Urothelium cell line (cell line): ENCODE measurements at regions not wholly inside any gene's neighbourhood (a gene's known extent, or its start where the extent isn't known, plus 50 kb on each side); places are given as distances from the start of the nearest gene placed in this dataset.
A peak's percentile ranks its signal among the peaks of the same experiment; 100 is the strongest.
"Not testable (repeated sequence)": the region's sequence is repeated elsewhere in the genome, so short reads cannot be mapped to it uniquely, and the experiment has no call there.

ENCODE experiments used
- DNase-seq: peaks from one replicate; pipeline ENCODE4 v3.0.0; 2011; ENCODE audit warnings: low spot score, mixed read lengths
- FAIRE-seq: peaks from 2 replicates; lab custom pipeline; 2011; peaks lifted over from hg19 to GRCh38; lab: Jason Lieb, UNC

- DNase-seq: no peak
- no peak for FAIRE-seq
Measured at GRCh38 chr6:20263059-20263458, 50.8 kb upstream of the MBOAT1 start.

- no peak for FAIRE-seq
Measured at GRCh38 chr6:20265842-20266241, 53.6 kb upstream of the MBOAT1 start.

GRCh38 chr6:20266851-20267608 lies 54.8 kb upstream of the MBOAT1 start:
- DNase-seq (peak; percentile 13), FAIRE-seq (no peak)

More at GRCh38 chr6:20265842-20266241, 53.6 kb upstream of the MBOAT1 start:
- no peak for DNase-seq

- FAIRE-seq (no peak), DNase-seq (no peak)
Measured at GRCh38 chr6:20269181-20269580, 56.9 kb upstream of the MBOAT1 start.

GRCh38 chr6:20271818-20272217 lies 59.5 kb upstream of the MBOAT1 start:
- DNase-seq (no peak), FAIRE-seq (no peak)

GRCh38 chr6:20274137-20274536 lies 61.9 kb upstream of the MBOAT1 start:
- DNase-seq (no peak), FAIRE-seq (no peak)

- FAIRE-seq, DNase-seq: not testable (repeated sequence)
Measured at GRCh38 chr6:20275837-20276236, 63.6 kb upstream of the MBOAT1 start.

- DNase-seq, FAIRE-seq: not testable (repeated sequence)
Measured at GRCh38 chr6:20277724-20278123, 65.5 kb upstream of the MBOAT1 start.

- FAIRE-seq (no peak), DNase-seq (no peak)
Measured at GRCh38 chr6:20279051-20279450, 66.8 kb upstream of the MBOAT1 start.

GRCh38 chr6:20279608-20280287 lies 67.5 kb upstream of the MBOAT1 start:
- DNase-seq: no peak

GRCh38 chr6:20280288-20280621 lies 68.0 kb upstream of the MBOAT1 start:
- DNase-seq (no peak), FAIRE-seq (no peak)

More at GRCh38 chr6:20279608-20280287, 67.5 kb upstream of the MBOAT1 start:
- FAIRE-seq: no peak

- DNase-seq: no peak
- no peak for FAIRE-seq
Measured at GRCh38 chr6:20284672-20285071, 72.4 kb upstream of the MBOAT1 start.

GRCh38 chr6:20286968-20287565 lies 74.8 kb upstream of the MBOAT1 start:
- DNase-seq: no peak
- FAIRE-seq: no peak

GRCh38 chr6:20291764-20292580 lies 79.7 kb upstream of the MBOAT1 start:
- DNase-seq (peak; percentile 60), FAIRE-seq (no peak)

- no peak for FAIRE-seq
Measured at GRCh38 chr6:20292905-20293304, 80.6 kb upstream of the MBOAT1 start.

GRCh38 chr6:20301256-20301655 lies 89.0 kb upstream of the MBOAT1 start:
- DNase-seq: no peak
- no peak for FAIRE-seq

More at GRCh38 chr6:20292905-20293304, 80.6 kb upstream of the MBOAT1 start:
- DNase-seq: no peak

GRCh38 chr6:20302168-20302567 lies 89.9 kb upstream of the MBOAT1 start:
- no peak for FAIRE-seq
- no peak for DNase-seq

- FAIRE-seq (no peak), DNase-seq (no peak)
Measured at GRCh38 chr6:20302702-20303251, 90.5 kb upstream of the MBOAT1 start.

- FAIRE-seq (no peak), DNase-seq (no peak)
Measured at GRCh38 chr6:20306491-20306890, 94.2 kb upstream of the MBOAT1 start.

- FAIRE-seq (no peak), DNase-seq (no peak)
Measured at GRCh38 chr6:20309186-20309585, 92.5 kb upstream of the E2F3 start.

- no peak for DNase-seq
- FAIRE-seq: no peak
Measured at GRCh38 chr6:20310185-20310584, 91.5 kb upstream of the E2F3 start.
